Trophoblast cell (in vitro differentiated cells and primary cell): ENCODE measurements at regions not wholly inside any gene's neighbourhood (a gene's known extent, or its start where the extent isn't known, plus 50 kb on each side); places are given as distances from the start of the nearest gene placed in this dataset.

Source experiments
- DNase-seq, 2 donors: peaks; one replicate each; pipeline ENCODE4 v3.0.0-alpha.2; 2016
- H2AFZ ChIP-seq: 2 replicates; pipeline ENCODE4 v1.6.1; 2013; ENCODE audit warnings: low read length, moderate library complexity, mild to moderate bottlenecking; ENCODE audit not compliant: insufficient read depth, poor library complexity
- H2AK5ac ChIP-seq: 2 replicates; pipeline ENCODE4 v1.6.1; 2013; ENCODE audit warnings: mild to moderate bottlenecking, low read length
- H2BK120ac ChIP-seq: 2 replicates; pipeline ENCODE4 v1.6.1; 2013; ENCODE audit warnings: low read length, mild to moderate bottlenecking, moderate library complexity; ENCODE audit not compliant: insufficient read depth, poor library complexity
- H2BK12ac ChIP-seq: 2 replicates; pipeline ENCODE4 v1.6.1; 2013; ENCODE audit warnings: mild to moderate bottlenecking, low read length, moderate library complexity
- H2BK5ac ChIP-seq: 2 replicates; pipeline ENCODE4 v1.6.1; 2013; ENCODE audit warnings: low read length, low read depth, moderate library complexity, mild to moderate bottlenecking; ENCODE audit not compliant: poor library complexity
- H3K14ac ChIP-seq: 2 replicates; pipeline ENCODE4 v1.6.1; 2013; ENCODE audit warnings: mild to moderate bottlenecking, low read length
- H3K18ac ChIP-seq: 2 replicates; pipeline ENCODE4 v1.6.1; 2013; ENCODE audit warnings: mild to moderate bottlenecking, low read length
- H3K23ac ChIP-seq: 2 replicates; pipeline ENCODE4 v1.6.1; 2013; ENCODE audit warnings: low read length
- H3K27ac ChIP-seq: 2 replicates; pipeline ENCODE4 v1.5.1; 2013; ENCODE audit warnings: low read depth, mild to moderate bottlenecking, inconsistent platforms, low read length, moderate library complexity
- H3K27me3 ChIP-seq: 2 replicates; pipeline ENCODE4 v1.6.1; 2013; ENCODE audit warnings: inconsistent platforms, mild to moderate bottlenecking, low read length, moderate library complexity; ENCODE audit not compliant: insufficient read depth
- H3K36me3 ChIP-seq, 2 experiments: 1 replicate in 1 of 2; 2 replicates in 1 of 2; pipeline ENCODE4 v1.6.1; 2013; ENCODE audit warnings: low read length in 2 of 2, mild to moderate bottlenecking in 2 of 2, moderate library complexity in 1 of 2; ENCODE audit not compliant: insufficient read depth in 2 of 2, control insufficient read depth in 1 of 2
- H3K4ac ChIP-seq: 2 replicates; pipeline ENCODE4 v1.6.1; 2013; ENCODE audit warnings: low read depth, mild to moderate bottlenecking, low read length, moderate library complexity
- H3K4me1 ChIP-seq, 2 experiments: 1 replicate in 1 of 2; 2 replicates in 1 of 2; pipeline ENCODE4 v1.6.1; 2013; ENCODE audit warnings: low read length in 2 of 2, mild to moderate bottlenecking in 2 of 2, moderate library complexity in 1 of 2; ENCODE audit not compliant: insufficient read depth in 2 of 2, control insufficient read depth in 1 of 2
- H3K4me2 ChIP-seq: 2 replicates; pipeline ENCODE4 v1.6.1; 2013; ENCODE audit warnings: inconsistent platforms, mild to moderate bottlenecking, low read length, moderate library complexity
- H3K4me3 ChIP-seq: 2 replicates; pipeline ENCODE4 v1.5.1; 2013; ENCODE audit warnings: mild to moderate bottlenecking, low read depth, low read length, inconsistent platforms
- H3K79me1 ChIP-seq: one replicate; pipeline ENCODE4 v1.6.1; 2013; ENCODE audit warnings: low read length
- H3K79me2 ChIP-seq: 2 replicates; pipeline ENCODE4 v1.6.1; 2013; ENCODE audit warnings: low read length, mild to moderate bottlenecking; ENCODE audit not compliant: control insufficient read depth, insufficient read depth, poor library complexity
- H3K9ac ChIP-seq: 2 replicates; pipeline ENCODE4 v1.6.1; 2013; ENCODE audit warnings: mild to moderate bottlenecking, low read length
- H3K9me3 ChIP-seq: 2 replicates; pipeline ENCODE4 v1.6.1; 2013; ENCODE audit warnings: low read depth, mild to moderate bottlenecking, control low read depth, inconsistent platforms, low read length; ENCODE audit not compliant: insufficient read depth
- H4K12ac ChIP-seq: 2 replicates; pipeline ENCODE4 v1.6.1; 2013; ENCODE audit warnings: low read depth, mild to moderate bottlenecking, low read length, moderate library complexity
- H4K8ac ChIP-seq: 2 replicates; pipeline ENCODE4 v1.6.1; 2013; ENCODE audit warnings: low read depth, mild to moderate bottlenecking, low read length, moderate library complexity
- H4K91ac ChIP-seq: one replicate; pipeline ENCODE4 v1.6.1; 2013; ENCODE audit warnings: low read depth, mild to moderate bottlenecking, low read length, moderate library complexity
- WGBS: extraction: QIAGEN DNeasy Blood & Tissue Kit; methylation state at CpG from one replicate; pipeline ENCODE4 v1.1.7; 2013; ENCODE audit warnings: missing lambda C conversion rate; ENCODE audit not compliant: insufficient read length, insufficient coverage; ENCODE audit errors: extremely low coverage; 5-methylcytosine and 5-hydroxymethylcytosine counted together

DNA sequence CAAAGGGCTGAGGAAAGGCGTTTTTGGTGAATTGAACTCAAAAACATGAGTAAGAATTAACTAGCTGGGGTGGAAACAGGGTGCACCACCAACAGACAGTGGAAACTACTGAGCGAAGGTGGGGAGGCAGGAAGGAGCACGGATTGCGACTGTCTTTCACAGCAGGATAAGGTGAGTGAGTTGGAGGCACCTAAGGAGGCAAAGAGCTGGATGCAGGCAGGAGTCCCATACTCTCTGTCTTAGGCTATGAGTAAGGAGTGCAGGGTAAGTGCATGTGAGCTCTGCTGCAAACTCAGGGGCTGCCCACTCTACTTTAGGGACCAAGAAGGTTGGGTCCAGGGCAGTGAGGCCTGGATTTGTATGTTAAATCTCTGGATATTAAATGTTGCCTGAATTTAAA, 333.1 kb upstream of the ZNF521 start:
- Histone ChIP-seq H3K4ac (no peak overlapping the region), H3K9ac (no peak overlapping the region), H3K14ac (no peak overlapping the region), H4K8ac (no peak overlapping the region), H3K79me2 (no peaks in the 10 kb centered on the region), H2AFZ (no peak overlapping the region), H2BK120ac (no peak overlapping the region), H3K23ac (no peak overlapping the region), H2BK5ac (no peak overlapping the region), H3K18ac (no peak overlapping the region), H3K4me1 (no peaks in the 10 kb centered on the region), H2BK12ac (no peak overlapping the region), H3K27ac (no peak overlapping the region), H3K79me1 (no peaks in the 10 kb centered on the region), H3K4me3 (no peak overlapping the region), H2AK5ac (no peak overlapping the region), H4K91ac (no peak overlapping the region), H4K12ac (no peak overlapping the region), H3K9me3 (no peaks in the 10 kb centered on the region), H3K27me3 (no peaks in the 10 kb centered on the region), H3K4me2 (no peak overlapping the region), H3K36me3 (no peaks in the 10 kb centered on the region)
- no CpG with 5 or more reads among the region's 4 CpGs for WGBS
- no peak for DNase-seq

- Histone ChIP-seq H2BK5ac (no peak overlapping the region), H3K27me3 (no peaks in the 10 kb centered on the region), H2BK12ac (no peak overlapping the region), H3K14ac (no peak overlapping the region), H4K91ac (no peak overlapping the region), H3K23ac (no peak overlapping the region), H3K4me1 (peaks cover 3 to 4% of the 10 kb centered on the region in 2 experiments), H3K9me3 (no peaks in the 10 kb centered on the region), H3K79me1 (peaks cover 7% of the 10 kb centered on the region), H3K9ac (no peak overlapping the region), H3K4me3 (no peak overlapping the region), H3K18ac (no peak overlapping the region), H3K79me2 (peaks cover 3% of the 10 kb centered on the region), H2AK5ac (no peak overlapping the region), H3K4ac (no peak overlapping the region), H4K12ac (no peak overlapping the region), H2BK120ac (no peak overlapping the region), H3K4me2 (no peak overlapping the region), H4K8ac (no peak overlapping the region), H3K36me3 (no peaks in the 10 kb centered on the region), H2AFZ (no peak overlapping the region), H3K27ac (no peak overlapping the region)
- no peak for DNase-seq
- WGBS, result no CpG with 5 or more reads among the region's 2 CpGs
These were observed 327.5 kb upstream of the ZNF521 start for GRCh38 chr18:25679491-25679890.

- H2BK12ac ChIP-seq, result peak overlapping the region; percentile 58
- no peak overlapping the region for H4K12ac ChIP-seq
- H3K4me3 ChIP-seq, result no peak overlapping the region
- no peak overlapping the region for H4K8ac ChIP-seq
- no peak overlapping the region for H3K9ac ChIP-seq
- H3K18ac ChIP-seq, result no peak overlapping the region
- DNase-seq, result no peak
- H2AFZ ChIP-seq, result no peak overlapping the region
- peaks cover 7% of the 10 kb centered on the region for H3K79me1 ChIP-seq
- no peaks in the 10 kb centered on the region for H3K36me3 ChIP-seq
- H4K91ac ChIP-seq, result peak overlapping the region; percentile 21
- WGBS, result no CpG with 5 or more reads among the region's 4 CpGs
- no peak overlapping the region for H3K27ac ChIP-seq
- no peak overlapping the region for H3K4ac ChIP-seq
- H2BK5ac ChIP-seq, result peak overlapping the region; percentile 44
- H2BK120ac ChIP-seq, result peak overlapping the region; percentile 76
- H3K23ac ChIP-seq, result no peak overlapping the region
- no peak overlapping the region for H2AK5ac ChIP-seq
- H3K27me3 ChIP-seq, result no peaks in the 10 kb centered on the region
- no peak overlapping the region for H3K4me2 ChIP-seq
- peaks cover 3% of the 10 kb centered on the region for H3K79me2 ChIP-seq
- peaks cover 3 to 4% of the 10 kb centered on the region in 2 experiments for H3K4me1 ChIP-seq
- no peak overlapping the region for H3K14ac ChIP-seq
- H3K9me3 ChIP-seq, result no peaks in the 10 kb centered on the region
These were observed 326.3 kb upstream of the ZNF521 start for GRCh38 chr18:25678221-25678620.

GRCh38 chr18:25675123-25675850, 323.3 kb upstream of the ZNF521 start:
- H3K4ac ChIP-seq, result peak overlapping the region; percentile 57
- no peak overlapping the region for H3K4me2 ChIP-seq
- peaks cover 3% of the 10 kb centered on the region for H3K79me2 ChIP-seq
- H3K36me3 ChIP-seq, result no peaks in the 10 kb centered on the region
- DNase-seq, result peak in 1 of 2 donors; percentile 15
- peak overlapping the region; percentile 81 for H2AK5ac ChIP-seq
- H3K4me1 ChIP-seq, result peaks cover 4 to 5% of the 10 kb centered on the region in 2 experiments
- H3K9ac ChIP-seq, result no peak overlapping the region
- peak overlapping the region; percentile 91 for H2BK120ac ChIP-seq
- peak overlapping the region; percentile 90 for H2BK12ac ChIP-seq
- peak overlapping the region; percentile 60 for H2BK5ac ChIP-seq
- peak overlapping the region; percentile 72 for H3K14ac ChIP-seq
- H2AFZ ChIP-seq, result peak overlapping the region; percentile 12
- no peaks in the 10 kb centered on the region for H3K27me3 ChIP-seq
- H3K79me1 ChIP-seq, result peaks cover 7% of the 10 kb centered on the region
- H4K12ac ChIP-seq, result peak overlapping the region; percentile 23
- no peak overlapping the region for H3K4me3 ChIP-seq
- H3K23ac ChIP-seq, result no peak overlapping the region
- H3K27ac ChIP-seq, result peak overlapping the region; percentile 98
- H4K91ac ChIP-seq, result peak overlapping the region; percentile 95
- no peaks in the 10 kb centered on the region for H3K9me3 ChIP-seq
- no CpG with 5 or more reads among the region's 8 CpGs for WGBS
- H4K8ac ChIP-seq, result peak overlapping the region; percentile 88
- peak overlapping the region; percentile 84 for H3K18ac ChIP-seq
